Endothelial cell of umbilical vein (primary cell): ENCODE measurements at regions not wholly inside any gene's neighbourhood (a gene's known extent, or its start where the extent isn't known, plus 50 kb on each side); places are given as distances from the start of the nearest gene placed in this dataset.

Source experiments
- BruUV-seq: library from RNA; stranded (reverse); fragments of 400-500 nt; replicated peaks from 2 replicates; lab custom pipeline; 2021; lab: Mats Ljungman, UMichigan
- CTCF ChIA-PET: fragments of 300-600, 350-600 bp; sonication (Branson Sonifier 250); formaldehyde crosslinking; loops from one replicate; lab custom pipeline; 2021; ENCODE audit warnings: antibody characterized with exemption, inconsistent platforms; lab: Charles Lee
- POLR2A ChIA-PET: fragments of 300-600, 350-600 bp; sonication (Branson Sonifier 250); formaldehyde crosslinking; loops from one replicate; lab custom pipeline; 2021; ENCODE audit warnings: antibody characterized with exemption, inconsistent platforms; lab: Charles Lee
- DNase-seq: peaks from one replicate; pipeline ENCODE4 v3.0.0-alpha.2; 2011; ENCODE audit warnings: low read depth, low spot score
- FAIRE-seq: peaks from 2 replicates; lab custom pipeline; 2011; peaks lifted over from hg19 to GRCh38; lab: Jason Lieb, UNC
- H2AFZ ChIP-seq: 2 replicates; pipeline ENCODE4 v1.6.0; 2012; ENCODE audit warnings: low read depth, low read length, control low read depth, inconsistent platforms
- H3K27ac ChIP-seq: 2 replicates; pipeline ENCODE4 v1.5.1; 2011; ENCODE audit warnings: low read depth, mild to moderate bottlenecking, control low read depth, low read length, moderate library complexity; ENCODE audit not compliant: insufficient read depth
- H3K27me3 ChIP-seq, 2 experiments: 2 replicates each; pipeline versions ENCODE4 v1.6.0 to v1.6.1; 2011; ENCODE audit warnings: low read length in 2 of 2, mixed read lengths in 1 of 2; ENCODE audit not compliant: control insufficient read depth in 2 of 2, insufficient read depth in 2 of 2
- H3K36me3 ChIP-seq, 2 experiments: 2 replicates in 1 of 2; 3 replicates in 1 of 2; pipeline ENCODE4 v1.5.1; 2011; ENCODE audit warnings: low read length in 2 of 2, mild to moderate bottlenecking in 1 of 2, moderate library complexity in 1 of 2; ENCODE audit not compliant: control insufficient read depth in 2 of 2, insufficient read depth in 2 of 2; ENCODE audit errors: extremely low read depth in 1 of 2
- H3K4me1 ChIP-seq: 3 replicates; pipeline ENCODE4 v1.5.1; 2011; ENCODE audit warnings: mild to moderate bottlenecking, low read length; ENCODE audit not compliant: control insufficient read depth, insufficient read depth; ENCODE audit errors: extremely low read depth
- H3K4me2 ChIP-seq: 2 replicates; pipeline ENCODE4 v1.6.1; 2011; ENCODE audit warnings: low read length, control low read depth, mixed read lengths; ENCODE audit not compliant: insufficient read depth
- H3K4me3 ChIP-seq, 3 experiments: fragments of 200-600 bp in 1 of 3; sonication (generic), shearing (Covaris generic) in 1 of 3; replicated peaks in 1 of 3; 2 replicates each; pipeline ENCODE4 v1.5.1; 2011 to 2016; ENCODE audit warnings: control low read depth in 3 of 3, low read length in 3 of 3, mild to moderate bottlenecking in 2 of 3, inconsistent platforms in 1 of 3, low read depth in 1 of 3, moderate library complexity in 1 of 3; ENCODE audit not compliant: insufficient read depth in 1 of 3
- H3K79me2 ChIP-seq: 2 replicates; pipeline ENCODE4 v1.6.0; 2012; ENCODE audit warnings: low read length, inconsistent platforms; ENCODE audit not compliant: control insufficient read depth, insufficient read depth
- H3K9ac ChIP-seq: replicated peaks from 2 replicates; pipeline ENCODE3; 2011; ENCODE audit warnings: low read length, control low read depth; ENCODE audit not compliant: insufficient read depth; ENCODE audit errors: extremely low read depth
- H3K9me1 ChIP-seq: replicated peaks from 3 replicates; pipeline ENCODE4 v1.6.0; 2011; ENCODE audit warnings: mild to moderate bottlenecking, low read length; ENCODE audit not compliant: control insufficient read depth, insufficient read depth; ENCODE audit errors: extremely low read depth
- H3K9me3 ChIP-seq: replicated peaks from 2 replicates; pipeline ENCODE4 v1.5.1; 2012; ENCODE audit warnings: low read length, inconsistent platforms; ENCODE audit not compliant: control insufficient read depth, insufficient read depth
- H4K20me1 ChIP-seq: replicated peaks from 2 replicates; pipeline ENCODE3; 2011; ENCODE audit warnings: mild to moderate bottlenecking, low read length; ENCODE audit not compliant: control insufficient read depth, insufficient read depth; ENCODE audit errors: extremely low read depth
- EZH2 ChIP-seq: IDR thresholded peaks from 2 replicates; pipeline ENCODE4 v1.6.1; 2012; ENCODE audit warnings: borderline replicate concordance, low read depth, mild to moderate bottlenecking, moderate library complexity, low read length, inconsistent platforms; ENCODE audit not compliant: severe bottlenecking
- FOS ChIP-seq: IDR thresholded peaks from 2 replicates; pipeline ENCODE4 v1.6.1; 2011; ENCODE audit warnings: mild to moderate bottlenecking, low read length, moderate library complexity, borderline replicate concordance; ENCODE audit not compliant: insufficient read depth
- GATA2 ChIP-seq: IDR thresholded peaks from 2 replicates; pipeline ENCODE4 v1.7.0; 2011; ENCODE audit warnings: low read depth, mild to moderate bottlenecking, moderate library complexity, mixed read lengths, low read length; ENCODE audit not compliant: insufficient read length, insufficient read depth
- JUN ChIP-seq: IDR thresholded peaks from 2 replicates; pipeline ENCODE4 v1.6.1; 2011; ENCODE audit warnings: borderline replicate concordance, low read depth; ENCODE audit not compliant: insufficient read length, insufficient read depth
- MYC ChIP-seq: IDR thresholded peaks from one replicate; pipeline ENCODE4 v1.6.1; 2011; ENCODE audit warnings: mild to moderate bottlenecking, low read depth, low read length
- POLR2A ChIP-seq: IDR thresholded peaks from 2 replicates; pipeline ENCODE4 v1.6.1; 2012; ENCODE audit warnings: low read depth, mild to moderate bottlenecking, control low read depth, low read length
- POLR2AphosphoS5 ChIP-seq: IDR thresholded peaks from 2 replicates; pipeline ENCODE4 v1.6.1; 2012; ENCODE audit warnings: low read depth, mild to moderate bottlenecking, control low read depth, low read length, moderate library complexity; ENCODE audit not compliant: insufficient read depth
- dilution Hi-C: fragments of 300-500 bp; cut with MboI; formaldehyde crosslinking; loops from one replicate; pipeline ENCODE4 v1.15.0; 2019; ENCODE audit warnings: low sequenced_read_pairs; ENCODE audit not compliant: extremely low pct_ligation_motif_present
- intact Hi-C: fragments of 100-400 bp; cut with micrococcal nuclease; formaldehyde crosslinking; loops from one replicate; pipeline ENCODE4 v1.10.0; 2022
- TF ChIP-seq, protein P1 (sequence below), 2 donors: IDR thresholded peaks; 1 replicate in 1 of 2; 2 replicates in 1 of 2; pipeline ENCODE4 v1.5.1; 2011; ENCODE audit warnings: low read length in 2 of 2, mild to moderate bottlenecking in 2 of 2, moderate library complexity in 2 of 2, control low read depth in 1 of 2, inconsistent platforms in 1 of 2, low read depth in 1 of 2; ENCODE audit not compliant: insufficient read depth in 1 of 2; ENCODE audit errors: extremely low read depth in 1 of 2
- TF ChIP-seq, protein P2 (sequence below): IDR thresholded peaks from 2 replicates; pipeline ENCODE4 v1.6.1; 2011; ENCODE audit not compliant: insufficient read depth, insufficient read length

DNA sequence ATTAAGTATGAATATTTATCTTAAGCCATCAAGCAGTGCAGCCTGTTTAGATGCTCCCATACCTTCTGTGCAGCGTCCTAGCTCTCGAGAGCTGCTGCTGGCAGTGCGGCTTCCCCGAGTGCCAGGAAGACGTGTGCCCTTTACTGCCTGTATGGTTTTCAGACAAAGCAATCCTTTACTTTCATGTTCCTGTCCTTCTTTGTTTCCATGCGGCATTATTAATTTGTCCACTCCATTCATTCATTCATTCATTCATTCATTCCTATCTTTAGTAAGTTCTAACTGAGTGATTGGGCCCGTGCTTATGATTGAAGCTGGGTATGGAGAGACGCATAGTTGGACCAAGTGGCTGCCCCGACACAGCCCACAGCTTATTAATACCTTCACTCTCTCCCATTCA, 446.6 kb upstream of the HNRNPA3 start:
- no peak overlapping the region for H3K4me2 ChIP-seq
- H3K9me3 ChIP-seq = no peaks in the 10 kb centered on the region
- FAIRE-seq (no peak), DNase-seq (no peak)
- ChIA-PET POLR2A (no interaction called here), CTCF (interaction anchor here (1.3 kb wide), 1 partner anchor 639 kb away, joined by 3 read pairs; no protein-coding TSS in a partner anchor)
- H3K4me3 ChIP-seq = no peak overlapping the region
- H3K27ac ChIP-seq = no peak overlapping the region
- peaks cover 0 to 3% of the 10 kb centered on the region in 2 experiments for H3K27me3 ChIP-seq
- dilution Hi-C loops (no loop called here), intact Hi-C loops (no loop called here)
- no peaks in the 10 kb centered on the region for H3K9me1 ChIP-seq
- H3K79me2 ChIP-seq = no peaks in the 10 kb centered on the region
- no peaks in the 10 kb centered on the region for H3K36me3 ChIP-seq
- no peaks in the 10 kb centered on the region for H3K4me1 ChIP-seq
- no TSS peak for BruUV-seq
- no peaks in the 10 kb centered on the region for H4K20me1 ChIP-seq
- TF ChIP-seq FOS (no peak), JUN (no peak), POLR2AphosphoS5 (no peak)
- TF ChIP-seq, protein P1, sequence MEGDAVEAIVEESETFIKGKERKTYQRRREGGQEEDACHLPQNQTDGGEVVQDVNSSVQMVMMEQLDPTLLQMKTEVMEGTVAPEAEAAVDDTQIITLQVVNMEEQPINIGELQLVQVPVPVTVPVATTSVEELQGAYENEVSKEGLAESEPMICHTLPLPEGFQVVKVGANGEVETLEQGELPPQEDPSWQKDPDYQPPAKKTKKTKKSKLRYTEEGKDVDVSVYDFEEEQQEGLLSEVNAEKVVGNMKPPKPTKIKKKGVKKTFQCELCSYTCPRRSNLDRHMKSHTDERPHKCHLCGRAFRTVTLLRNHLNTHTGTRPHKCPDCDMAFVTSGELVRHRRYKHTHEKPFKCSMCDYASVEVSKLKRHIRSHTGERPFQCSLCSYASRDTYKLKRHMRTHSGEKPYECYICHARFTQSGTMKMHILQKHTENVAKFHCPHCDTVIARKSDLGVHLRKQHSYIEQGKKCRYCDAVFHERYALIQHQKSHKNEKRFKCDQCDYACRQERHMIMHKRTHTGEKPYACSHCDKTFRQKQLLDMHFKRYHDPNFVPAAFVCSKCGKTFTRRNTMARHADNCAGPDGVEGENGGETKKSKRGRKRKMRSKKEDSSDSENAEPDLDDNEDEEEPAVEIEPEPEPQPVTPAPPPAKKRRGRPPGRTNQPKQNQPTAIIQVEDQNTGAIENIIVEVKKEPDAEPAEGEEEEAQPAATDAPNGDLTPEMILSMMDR (IDR thresholded peaks at IDR 0.05; ENCODE audit: extremely low read depth in 1 of 2, insufficient read depth in 1 of 2, low read depth in 1 of 2, low read length in 2 of 2) = no peak
- TF ChIP-seq, protein P2, sequence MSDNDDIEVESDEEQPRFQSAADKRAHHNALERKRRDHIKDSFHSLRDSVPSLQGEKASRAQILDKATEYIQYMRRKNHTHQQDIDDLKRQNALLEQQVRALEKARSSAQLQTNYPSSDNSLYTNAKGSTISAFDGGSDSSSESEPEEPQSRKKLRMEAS = no peak
- no peak overlapping the region for H2AFZ ChIP-seq
- no peak overlapping the region for H3K9ac ChIP-seq

DNA sequence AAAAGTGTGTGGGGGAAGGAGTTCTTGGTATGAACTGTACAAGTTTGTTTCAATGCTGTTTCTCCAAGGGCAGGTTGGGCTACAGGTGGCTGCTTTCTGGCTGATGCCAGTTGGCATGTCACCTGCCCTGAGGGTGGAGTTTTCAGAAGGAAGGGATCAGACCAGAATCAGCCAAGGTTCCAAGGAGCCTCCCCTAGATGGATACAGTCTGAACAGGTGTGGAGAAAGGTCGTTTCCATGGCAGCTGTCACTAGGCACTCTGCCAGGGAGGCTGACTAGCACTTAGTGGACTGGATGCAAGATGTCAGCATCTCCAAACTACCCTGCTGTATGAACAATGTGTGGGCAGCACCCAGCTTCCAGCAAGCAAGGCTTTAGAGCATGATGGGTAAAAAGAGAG, 444.4 kb upstream of the HNRNPA3 start:
- Histone ChIP-seq H4K20me1 (no peaks in the 10 kb centered on the region), H3K9me3 (no peaks in the 10 kb centered on the region), H3K9me1 (no peaks in the 10 kb centered on the region), H3K27ac (no peak overlapping the region), H3K4me1 (no peaks in the 10 kb centered on the region), H3K9ac (no peak overlapping the region), H2AFZ (no peak overlapping the region), H3K4me2 (no peak overlapping the region), H3K4me3 (no peak overlapping the region), H3K36me3 (no peaks in the 10 kb centered on the region), H3K79me2 (no peaks in the 10 kb centered on the region), H3K27me3 (peaks cover 0 to 3% of the 10 kb centered on the region in 2 experiments)
- dilution Hi-C loops (no loop called here), intact Hi-C loops (no loop called here)
- ChIA-PET CTCF (interaction anchor here (1.2 kb wide), 1 partner anchor 381 kb away, joined by 3 read pairs; no protein-coding TSS in a partner anchor), POLR2A (no interaction called here)
- no peak for DNase-seq
- no peak for FAIRE-seq
- BruUV-seq = no TSS peak
- TF ChIP-seq MYC (no peak), JUN (no peak), POLR2AphosphoS5 (no peak), FOS (no peak), GATA2 (no peak), POLR2A (no peak), EZH2 (no peak)
- TF ChIP-seq, protein P2 = no peak
- TF ChIP-seq, protein P1 (IDR thresholded peaks at IDR 0.05; ENCODE audit: extremely low read depth in 1 of 2, insufficient read depth in 1 of 2, low read depth in 1 of 2, low read length in 2 of 2) = no peak
